GM12891 (cell line): ENCODE measurements at regions not wholly inside any gene's neighbourhood (a gene's known extent, or its start where the extent isn't known, plus 50 kb on each side); places are given as distances from the start of the nearest gene placed in this dataset.

Experiments
- PAX5 ChIP-seq: IDR thresholded peaks from 2 replicates; pipeline ENCODE4 v1.6.1; 2011; ENCODE audit warnings: low read length, moderate library complexity, mild to moderate bottlenecking; ENCODE audit not compliant: insufficient read depth, severe bottlenecking
- POLR2A ChIP-seq: IDR thresholded peaks from 2 replicates; pipeline ENCODE4 v1.6.1; 2011; ENCODE audit warnings: low read depth, low read length, control low read depth
- POLR2AphosphoS5 ChIP-seq: IDR thresholded peaks from 2 replicates; pipeline ENCODE4 v1.6.1; 2011; ENCODE audit warnings: low read depth, low read length, control low read depth
- TAF1 ChIP-seq: IDR thresholded peaks from 2 replicates; pipeline ENCODE4 v1.6.1; 2011; ENCODE audit warnings: low read depth, low read length, control low read depth

- TF ChIP-seq POLR2AphosphoS5 (no peak), POLR2A (no peak), TAF1 (no peak), PAX5 (no peak)
These were observed 91.8 kb upstream of the MVB12B start for GRCh38 chr9:126234681-126235335.
